Skin epidermis (tissue), 12 donors: ENCODE measurements at regions not wholly inside any gene's neighbourhood (a gene's known extent, or its start where the extent isn't known, plus 50 kb on each side); places are given as distances from the start of the nearest gene placed in this dataset.
A peak's percentile ranks its signal among the peaks of the same experiment; 100 is the strongest.

Experiments
- H3K27ac ChIP-seq, 21 experiments: fragments of 200-600 bp; sonication (generic) in 11 of 21; one replicate each; pipeline ENCODE4 v1.5.0; 2020; ENCODE audit warnings: mild to moderate bottlenecking in 3 of 21, inconsistent platforms in 2 of 21, moderate library complexity in 2 of 21
- H3K4me3 ChIP-seq, 7 experiments: fragments of 200-600 bp; sonication (generic) in 2 of 7; one replicate each; pipeline ENCODE4 v1.5.0; 2020; ENCODE audit warnings: inconsistent platforms in 2 of 7, mild to moderate bottlenecking in 2 of 7, moderate library complexity in 1 of 7

GRCh38 chr18:66813138-66813537 lies 209.2 kb upstream of the CDH19 start:
- Histone ChIP-seq H3K27ac (no peak overlapping the region), H3K4me3 (no peak overlapping the region)

GRCh38 chr18:66795051-66795450 lies 191.2 kb upstream of the CDH19 start:
- Histone ChIP-seq H3K4me3 (no peak overlapping the region), H3K27ac (no peak overlapping the region)

GRCh38 chr18:66792466-66792865 lies 188.6 kb upstream of the CDH19 start:
- Histone ChIP-seq H3K27ac (no peak overlapping the region), H3K4me3 (no peak overlapping the region)

GRCh38 chr18:66780609-66781008 lies 176.7 kb upstream of the CDH19 start:
- H3K4me3 ChIP-seq: no peak overlapping the region
- no peak overlapping the region for H3K27ac ChIP-seq

GRCh38 chr18:66778048-66778447 lies 174.2 kb upstream of the CDH19 start:
- Histone ChIP-seq H3K27ac (no peak overlapping the region), H3K4me3 (no peak overlapping the region)

GRCh38 chr18:66769375-66769774 lies 165.5 kb upstream of the CDH19 start:
- H3K27ac ChIP-seq: no peak overlapping the region

GRCh38 chr18:66764230-66764629 lies 160.3 kb upstream of the CDH19 start:
- no peak overlapping the region for H3K27ac ChIP-seq
- no peak overlapping the region for H3K4me3 ChIP-seq

More at GRCh38 chr18:66769375-66769774, 165.5 kb upstream of the CDH19 start:
- no peak overlapping the region for H3K4me3 ChIP-seq

- Histone ChIP-seq H3K27ac (no peak overlapping the region), H3K4me3 (no peak overlapping the region)
Measured at GRCh38 chr18:66761166-66761565, 157.3 kb upstream of the CDH19 start.

GRCh38 chr18:66760559-66760958 lies 156.7 kb upstream of the CDH19 start:
- H3K4me3 ChIP-seq: no peak overlapping the region

GRCh38 chr18:66759050-66759828 lies 155.3 kb upstream of the CDH19 start:
- Histone ChIP-seq H3K4me3 (no peak overlapping the region), H3K27ac (no peak overlapping the region)

More at GRCh38 chr18:66760559-66760958, 156.7 kb upstream of the CDH19 start:
- H3K27ac ChIP-seq: no peak overlapping the region

- no peak overlapping the region for H3K27ac ChIP-seq
- H3K4me3 ChIP-seq: no peak overlapping the region
Measured at GRCh38 chr18:66757946-66758345, 154.1 kb upstream of the CDH19 start.

- Histone ChIP-seq H3K27ac (no peak overlapping the region), H3K4me3 (no peak overlapping the region)
Measured at GRCh38 chr18:66754335-66754734, 150.4 kb upstream of the CDH19 start.

GRCh38 chr18:66752733-66753132 lies 148.8 kb upstream of the CDH19 start:
- Histone ChIP-seq H3K27ac (no peak overlapping the region), H3K4me3 (no peak overlapping the region)

GRCh38 chr18:66749481-66750035 lies 145.7 kb upstream of the CDH19 start:
- H3K27ac ChIP-seq: no peak overlapping the region
- no peak overlapping the region for H3K4me3 ChIP-seq

GRCh38 chr18:66749030-66749429 lies 145.1 kb upstream of the CDH19 start:
- no peak overlapping the region for H3K27ac ChIP-seq
- no peak overlapping the region for H3K4me3 ChIP-seq

- no peak overlapping the region for H3K4me3 ChIP-seq
- no peak overlapping the region for H3K27ac ChIP-seq
Measured at GRCh38 chr18:66742832-66743231, 138.9 kb upstream of the CDH19 start.

- Histone ChIP-seq H3K27ac (no peak overlapping the region), H3K4me3 (no peak overlapping the region)
Measured at GRCh38 chr18:66735933-66736332, 132.0 kb upstream of the CDH19 start.

GRCh38 chr18:66734451-66734850 lies 130.6 kb upstream of the CDH19 start:
- Histone ChIP-seq H3K4me3 (no peak overlapping the region), H3K27ac (no peak overlapping the region)

- Histone ChIP-seq H3K27ac (no peak overlapping the region), H3K4me3 (no peak overlapping the region)
Measured at GRCh38 chr18:66731890-66732289, 128.0 kb upstream of the CDH19 start.

- no peak overlapping the region for H3K4me3 ChIP-seq
- H3K27ac ChIP-seq: no peak overlapping the region
Measured at GRCh38 chr18:66729442-66730239, 125.8 kb upstream of the CDH19 start.

GRCh38 chr18:66728951-66729350 lies 125.1 kb upstream of the CDH19 start:
- H3K27ac ChIP-seq: peak overlapping the region in 1 of 21 experiments; percentile 24
- no peak overlapping the region for H3K4me3 ChIP-seq
